Left lobe of liver (tissue), 2 donors: ENCODE measurements at regions not wholly inside any gene's neighbourhood (a gene's known extent, or its start where the extent isn't known, plus 50 kb on each side); places are given as distances from the start of the nearest gene placed in this dataset.
"Not testable (repeated sequence)": the region's sequence is repeated elsewhere in the genome, so short reads cannot be mapped to it uniquely, and the experiment has no call there.

Experiments
- ATAC-seq: fragments of 200-7000 bp; cut with Tn5 transposase; one replicate; pipeline ENCODE4 v1.9.1; 2020; ENCODE audit warnings: mild to moderate bottlenecking, moderate library complexity
- DNase-seq: peaks from one replicate; pipeline ENCODE4 v3.0.0-alpha.2; 2020; ENCODE audit warnings: low spot score
- donor health status: DM: no; HTN: no; CAD: no; lungs with moderate emphysema.
- donor health status: DM: no; HTN: yes; CAD: no.

DNA sequence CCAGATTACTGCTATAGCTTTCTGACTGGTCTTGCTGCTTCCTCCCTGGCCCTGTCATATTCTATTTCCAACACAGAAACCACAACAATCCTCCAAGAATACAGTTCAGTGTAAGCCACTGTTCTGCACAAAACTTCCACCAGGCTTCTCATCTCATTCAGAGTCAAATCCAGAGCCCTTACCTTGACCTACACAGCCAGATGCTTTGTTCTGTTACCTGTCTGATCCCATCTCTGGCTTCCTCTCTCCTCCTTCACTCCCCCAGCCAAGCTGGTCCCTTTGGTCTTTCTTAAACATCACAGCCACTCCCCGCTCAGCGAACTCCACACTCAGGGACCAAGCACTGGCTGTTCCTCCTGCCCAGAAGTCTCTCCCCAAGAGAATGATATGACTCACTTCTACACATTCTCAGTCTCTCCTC, 84.8 kb upstream of the BMP2K start:
- no peak for ATAC-seq
- no peak for DNase-seq

DNA sequence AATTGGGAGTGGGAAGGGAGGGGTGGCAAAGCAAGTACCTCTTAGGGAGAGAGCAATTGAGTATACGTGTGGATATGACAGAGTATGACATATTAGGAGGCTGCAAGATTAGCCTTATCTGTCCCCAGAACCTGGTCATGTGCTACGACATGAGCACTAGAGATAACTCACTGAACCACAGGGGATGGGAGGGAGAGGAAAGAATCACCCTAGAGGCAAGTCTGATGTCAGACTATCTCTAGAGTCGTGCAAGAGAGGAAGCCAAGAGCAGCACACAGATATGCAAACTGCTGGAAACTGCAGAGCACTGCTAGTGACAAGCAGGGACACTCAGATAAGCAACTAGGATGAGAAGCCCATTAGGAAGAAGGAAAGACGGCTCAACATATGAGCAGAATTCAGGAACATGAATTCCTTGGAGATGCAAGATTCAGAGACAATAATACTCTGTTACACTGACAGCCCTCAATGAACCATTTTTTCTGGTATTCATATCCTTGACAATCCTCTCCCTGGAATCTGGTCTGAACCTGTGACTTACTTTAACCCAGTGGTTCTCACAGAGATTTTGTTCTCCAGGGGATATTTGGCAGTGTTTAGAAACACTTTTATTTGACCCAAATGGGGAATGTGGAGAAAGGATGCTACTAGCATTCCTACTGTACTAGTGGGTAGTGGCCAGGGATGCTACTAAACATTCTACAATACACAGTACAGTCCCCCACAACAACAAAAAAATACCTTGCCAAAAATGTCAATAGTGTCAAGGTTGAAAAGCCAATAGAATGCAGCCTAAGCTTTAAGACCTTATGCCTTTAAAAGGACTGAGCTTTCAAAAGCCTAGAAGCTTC, 84.0 kb upstream of the BMP2K start:
- DNase-seq, result no peak
- peak; percentile 79 for ATAC-seq

DNA sequence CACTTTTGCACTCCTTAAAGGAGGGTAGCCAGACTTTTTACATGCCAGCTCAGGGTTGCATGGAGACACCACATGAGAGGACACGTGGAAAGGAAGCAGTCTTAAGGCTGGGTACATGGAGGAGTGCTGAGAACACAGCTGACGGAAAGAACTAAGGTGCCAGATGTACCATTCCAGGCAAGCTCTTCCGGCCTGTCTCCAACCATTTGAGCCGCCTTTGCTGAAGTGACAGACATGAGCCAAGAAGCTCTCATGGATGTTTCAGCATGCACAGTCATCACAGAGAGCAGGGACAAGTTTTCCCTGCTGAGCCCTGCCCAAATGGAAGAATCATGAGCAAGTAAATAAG, 83.4 kb upstream of the BMP2K start:
- DNase-seq (no peak), ATAC-seq (no peak)

DNA sequence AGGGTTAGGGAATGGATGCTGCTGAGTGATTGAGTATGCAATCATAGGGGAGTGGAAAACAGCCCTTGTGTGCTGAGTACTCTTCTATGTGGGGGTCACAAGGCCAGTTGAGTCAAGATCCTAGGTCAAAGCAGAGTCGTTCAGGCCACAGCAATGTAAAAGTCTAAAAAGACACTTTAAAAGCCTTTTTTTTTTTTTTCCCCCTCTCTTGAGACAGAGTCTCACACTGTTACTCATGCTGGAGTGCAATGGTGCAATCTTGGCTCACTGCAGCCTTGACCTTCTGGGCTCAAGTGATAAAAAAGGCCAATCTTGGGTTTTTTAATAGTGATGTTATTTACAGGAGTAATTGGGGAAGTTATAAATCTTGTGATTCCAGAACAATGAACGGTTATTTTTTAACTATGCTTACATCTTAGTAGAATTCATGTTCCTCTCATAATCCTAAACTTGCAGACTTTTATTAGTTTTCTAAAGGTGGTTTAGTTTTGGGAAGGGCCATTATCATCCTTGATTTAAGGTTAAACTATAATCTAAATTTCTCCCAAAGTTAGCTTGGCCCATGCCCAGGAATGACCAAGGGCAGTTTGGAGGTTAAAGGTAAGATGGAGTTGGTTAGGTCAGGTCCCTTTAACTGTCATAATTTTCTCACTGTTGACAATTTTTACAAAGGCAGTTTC, 82.2 kb upstream of the BMP2K start:
- ATAC-seq (no peak), DNase-seq (no peak)

DNA sequence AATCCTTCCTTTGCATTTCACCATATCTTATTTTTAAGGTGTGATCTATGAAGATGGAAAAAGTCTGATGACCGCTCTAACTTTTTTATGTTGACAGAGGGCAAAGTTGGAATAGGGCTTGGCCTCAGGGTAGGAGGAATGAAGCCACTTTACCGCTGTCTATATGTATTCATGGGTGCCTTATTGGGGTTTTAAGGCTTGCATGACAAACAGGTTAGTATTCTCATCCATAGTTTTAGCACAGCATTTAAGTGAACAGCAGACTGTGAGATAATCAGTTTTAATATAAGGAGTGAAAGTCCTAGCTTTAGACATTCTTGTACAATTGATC, 81.7 kb upstream of the BMP2K start:
- ATAC-seq (no peak), DNase-seq (no peak)

DNA sequence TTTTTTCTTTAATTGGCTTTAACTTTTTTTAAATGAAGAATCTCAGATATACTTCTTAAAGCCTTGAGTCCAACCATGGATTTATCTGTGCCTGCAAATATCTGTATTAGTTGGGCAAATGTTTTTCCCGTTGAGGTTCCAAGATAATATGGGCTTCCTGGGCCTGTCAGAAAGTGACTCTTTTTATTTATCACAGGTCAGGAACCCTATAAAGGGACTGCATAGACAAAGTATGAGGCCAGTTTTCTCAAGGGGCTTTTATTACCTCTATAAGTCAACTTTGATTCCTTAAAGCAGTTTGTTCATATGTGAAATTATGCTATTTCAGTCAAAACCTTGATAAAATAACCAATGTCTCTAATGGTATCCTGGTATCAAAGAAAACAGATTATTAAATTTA, 80.2 kb upstream of the BMP2K start:
- DNase-seq, result no peak
- no peak for ATAC-seq

DNA sequence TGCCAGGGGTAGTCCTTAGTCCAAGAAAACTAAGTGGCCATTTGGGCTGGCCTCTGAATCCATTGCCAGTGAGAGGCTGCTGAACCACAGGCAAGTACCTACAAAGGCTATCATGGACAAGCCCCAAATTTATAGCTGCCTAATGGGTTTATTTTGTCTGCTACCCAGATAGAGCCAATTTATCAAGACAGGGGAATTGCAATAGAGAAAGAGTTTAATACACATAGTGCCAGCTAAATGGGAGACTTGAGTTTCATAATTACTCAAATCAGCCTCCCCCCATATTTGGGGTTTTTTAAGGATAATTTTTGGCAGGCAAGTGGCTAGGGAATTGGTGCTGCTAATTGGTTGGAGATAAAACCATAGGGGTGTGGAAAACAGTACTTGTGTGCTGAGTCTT, 73.1 kb upstream of the BMP2K start:
- DNase-seq (no peak), ATAC-seq (no peak)

DNA sequence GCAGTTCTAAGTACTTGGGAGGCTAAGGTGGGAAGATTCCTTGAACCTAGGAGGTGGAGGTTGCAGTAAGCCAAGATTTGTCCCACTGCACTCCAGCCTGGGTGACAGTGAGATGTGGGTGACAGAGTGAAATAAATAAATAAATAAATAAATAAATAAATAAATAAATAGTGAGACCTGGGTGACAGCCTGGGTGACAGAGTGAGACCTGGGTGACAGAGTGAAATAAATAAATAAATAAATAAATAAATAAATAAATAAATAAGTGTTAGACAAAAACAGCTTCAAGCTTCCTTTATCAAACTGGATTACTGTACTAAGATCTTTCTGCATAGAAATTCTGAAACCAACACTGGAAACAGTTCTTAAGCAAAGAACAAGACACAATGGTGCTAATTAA, 71.8 kb upstream of the BMP2K start:
- ATAC-seq, result no peak
- DNase-seq, result no peak

DNA sequence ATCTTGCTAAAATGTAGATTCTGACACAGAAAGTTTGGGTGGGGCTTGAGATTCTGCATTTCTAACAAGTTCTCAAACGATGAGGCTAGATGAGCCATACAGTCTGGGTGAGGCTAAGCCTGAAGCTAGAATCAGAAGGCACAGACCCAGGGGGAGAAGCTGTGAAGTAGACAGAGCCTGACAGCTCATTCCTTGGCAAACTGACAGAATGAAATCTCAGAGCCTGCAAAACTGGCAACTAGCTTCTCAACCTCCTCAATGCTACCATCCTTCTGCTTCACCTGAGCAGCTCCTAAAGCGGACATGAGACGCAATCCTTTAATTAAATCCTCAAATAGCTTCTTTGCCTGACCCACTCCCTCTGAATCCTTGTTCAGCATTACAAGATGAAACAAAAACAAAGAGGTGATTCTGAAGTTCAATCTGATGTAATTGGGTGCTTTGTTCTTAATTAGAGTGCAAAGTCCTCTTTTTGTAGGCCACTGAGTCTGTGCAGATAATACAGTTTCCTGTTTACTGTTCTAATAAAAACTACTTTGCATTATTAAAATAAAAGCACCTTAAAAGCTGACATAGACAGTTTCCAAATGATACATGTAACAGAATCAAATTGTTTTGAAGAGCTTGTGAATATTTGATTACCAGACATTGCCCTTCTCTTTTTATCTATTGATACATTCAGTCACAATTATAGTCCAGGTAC, 71.0 kb upstream of the BMP2K start:
- no peak for ATAC-seq
- DNase-seq, result no peak

DNA sequence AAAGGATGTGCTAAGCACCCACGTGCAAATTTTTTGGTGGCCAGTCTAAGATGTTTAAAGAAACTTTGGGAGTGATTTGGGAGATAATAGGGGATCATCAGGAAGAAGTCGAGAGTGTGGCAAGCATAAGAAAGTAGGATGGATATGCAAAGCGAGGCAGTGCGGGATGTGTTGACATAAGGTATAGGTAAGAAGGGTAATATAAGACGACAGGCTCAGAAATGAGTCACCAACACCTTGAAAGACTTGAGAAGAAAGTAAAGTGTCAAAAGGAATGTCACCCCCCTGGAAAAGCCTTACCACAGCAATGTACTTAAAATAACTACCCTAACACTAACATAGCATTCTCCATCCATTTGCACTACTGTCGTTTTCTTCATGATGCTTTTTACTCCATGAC, 69.8 kb upstream of the BMP2K start:
- DNase-seq (no peak), ATAC-seq (no peak)

DNA sequence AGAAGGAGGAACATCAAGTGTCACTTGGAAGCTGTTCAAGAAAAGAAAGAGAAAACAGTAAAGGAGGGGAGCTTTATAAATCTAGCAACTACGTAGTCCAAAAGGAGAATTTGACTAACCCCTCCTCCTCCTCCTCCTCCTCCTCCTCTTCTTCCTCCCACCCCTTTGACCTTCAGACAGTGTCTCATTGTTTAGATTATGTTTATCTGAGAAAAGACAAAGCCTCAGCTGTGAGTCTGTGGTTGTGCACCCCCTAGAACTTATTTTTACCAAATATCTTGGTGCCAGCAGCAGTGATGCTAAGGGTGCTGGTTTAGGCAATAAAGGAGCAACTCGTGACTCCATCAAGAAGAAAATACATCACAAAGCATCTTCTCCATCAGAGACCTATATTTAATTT, 68.9 kb upstream of the BMP2K start:
- ATAC-seq, result no peak
- DNase-seq, result no peak

DNA sequence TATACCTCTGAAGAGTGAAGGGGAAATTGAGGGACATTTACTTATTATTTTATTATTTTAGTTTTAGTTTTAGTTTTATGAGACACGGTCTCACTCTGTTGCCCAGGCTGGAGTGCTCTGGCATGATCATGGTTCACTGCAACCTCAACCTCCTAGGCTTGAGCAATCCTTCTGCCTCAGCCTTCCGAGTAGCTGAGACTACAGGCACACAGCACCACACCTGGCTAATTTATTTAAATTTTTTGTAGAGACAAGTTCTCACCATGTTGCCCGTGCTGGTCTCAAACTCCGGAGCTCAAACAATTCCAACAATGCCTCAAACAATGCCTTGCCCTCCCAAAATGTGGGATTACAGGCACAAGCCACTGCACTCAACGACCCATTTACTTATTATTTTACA, 68.4 kb upstream of the BMP2K start:
- DNase-seq (no peak), ATAC-seq (no peak)

DNA sequence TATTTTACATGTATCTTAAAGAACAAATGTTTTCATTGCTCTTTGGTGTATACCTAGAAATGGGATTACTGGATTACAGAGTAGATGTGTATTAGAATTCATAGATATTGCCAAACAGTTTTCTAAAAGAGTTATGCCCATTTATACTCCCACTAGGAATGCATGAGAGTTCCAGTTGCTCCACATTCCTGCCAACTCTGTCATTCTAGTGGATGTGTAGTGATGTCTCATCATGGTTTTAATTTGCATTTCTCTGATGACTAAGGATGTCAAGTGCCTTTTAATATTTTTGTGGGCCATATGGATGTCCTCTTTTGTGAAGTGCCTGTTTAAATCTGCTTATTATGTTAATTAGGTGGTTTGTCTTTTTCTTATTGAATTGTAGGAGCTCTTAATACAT, 65.6 kb upstream of the BMP2K start:
- DNase-seq (no peak), ATAC-seq (no peak)

DNA sequence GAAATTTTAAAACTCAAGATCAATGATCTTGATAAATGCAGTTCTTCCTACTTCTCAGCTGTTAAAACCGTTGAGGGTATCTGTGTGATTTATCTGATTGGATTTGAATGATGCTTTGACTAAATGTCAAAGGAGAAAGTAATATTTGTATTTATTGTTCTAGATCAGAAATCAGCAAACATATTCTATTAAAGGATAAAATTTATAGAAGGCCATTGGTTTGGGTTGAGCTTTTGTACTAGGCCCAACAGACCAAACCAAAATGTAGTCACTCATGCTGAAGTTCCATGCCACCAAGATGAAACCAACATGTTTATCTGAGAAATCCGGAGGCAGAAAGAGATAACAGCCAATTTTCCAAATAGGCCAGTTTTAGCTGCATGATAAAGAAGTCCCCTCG, 64.5 kb upstream of the BMP2K start:
- DNase-seq, result no peak
- ATAC-seq, result no peak

DNA sequence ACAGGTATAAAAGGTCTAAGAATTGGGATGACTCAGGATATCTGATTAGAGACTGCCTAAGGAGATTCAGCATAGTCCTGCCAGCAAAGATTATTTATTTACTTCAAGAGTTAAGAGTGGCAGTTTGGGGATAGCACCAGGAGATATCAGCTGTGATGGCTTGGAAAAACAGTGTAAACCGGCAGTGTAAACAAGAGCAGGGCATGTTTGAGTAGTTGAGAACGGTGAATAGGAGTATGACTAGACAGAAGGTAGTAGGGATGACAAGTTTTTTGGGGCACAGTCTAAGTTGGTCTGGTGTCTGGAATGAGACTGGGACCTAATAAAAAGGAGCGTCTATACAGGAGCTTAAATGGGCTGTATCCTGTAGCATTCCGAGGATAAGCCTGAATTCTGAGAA, 61.6 kb upstream of the BMP2K start:
- not testable (repeated sequence) for ATAC-seq, DNase-seq

DNA sequence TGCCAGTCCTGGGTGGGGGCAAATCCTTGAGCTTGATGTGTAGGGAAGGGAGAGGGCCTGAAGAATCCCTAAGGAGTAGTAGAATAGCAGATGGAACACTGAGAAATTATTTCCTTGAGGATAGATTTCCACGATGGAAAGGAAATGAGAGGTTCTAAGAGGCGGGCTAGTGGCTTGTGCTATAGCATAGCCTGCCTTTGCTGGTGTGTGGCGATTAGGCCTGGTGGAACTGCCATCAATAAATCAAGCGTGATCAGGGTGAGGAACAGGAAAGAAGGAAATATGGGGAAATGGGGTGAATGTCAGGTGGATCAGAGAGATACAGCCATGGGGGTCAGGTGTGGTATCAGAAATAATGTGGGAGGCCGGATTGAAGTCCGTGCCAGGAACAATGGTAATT, 60.8 kb upstream of the BMP2K start:
- not testable (repeated sequence) for ATAC-seq, DNase-seq

DNA sequence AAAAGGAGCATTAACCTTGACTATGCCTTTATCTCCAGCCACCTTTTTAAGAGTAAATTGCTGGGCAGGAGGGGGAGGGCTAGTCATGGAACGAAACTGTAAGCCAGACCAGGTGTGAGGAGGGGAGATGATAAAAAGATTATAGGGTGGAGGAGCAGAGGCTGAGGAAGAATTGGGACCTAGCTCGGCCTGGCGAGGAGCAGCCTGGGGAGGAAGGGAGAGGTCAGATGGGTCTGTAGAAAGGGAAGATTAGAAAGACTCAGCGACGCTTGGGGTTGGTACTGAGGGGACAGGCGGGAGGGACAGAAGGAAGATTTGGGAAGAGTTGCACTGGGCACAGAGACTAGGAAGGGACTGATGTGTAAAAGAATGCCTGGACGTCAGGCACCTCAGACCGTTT, 58.4 kb upstream of the BMP2K start:
- DNase-seq, ATAC-seq: not testable (repeated sequence)

DNA sequence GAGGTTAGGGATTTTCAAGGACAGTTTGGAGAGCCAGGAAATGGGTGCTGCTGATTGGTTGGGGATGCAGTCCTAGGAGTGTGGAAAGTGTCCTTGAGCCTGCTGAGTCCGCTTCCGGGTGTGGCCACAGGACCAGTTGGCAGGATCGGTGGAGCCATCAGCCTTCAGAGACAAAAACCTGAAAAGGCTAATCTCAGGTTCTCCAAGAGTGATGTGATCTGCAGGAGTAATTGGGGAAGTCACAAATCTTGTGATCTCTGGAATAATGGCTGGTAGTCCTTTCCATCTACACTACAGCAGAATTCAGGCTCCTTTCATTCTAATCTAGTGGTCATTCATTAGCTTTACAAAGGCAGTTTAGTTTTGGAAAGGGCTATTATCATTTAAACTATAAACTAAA, 55.9 kb upstream of the BMP2K start:
- ATAC-seq (no peak), DNase-seq (no peak)

DNA sequence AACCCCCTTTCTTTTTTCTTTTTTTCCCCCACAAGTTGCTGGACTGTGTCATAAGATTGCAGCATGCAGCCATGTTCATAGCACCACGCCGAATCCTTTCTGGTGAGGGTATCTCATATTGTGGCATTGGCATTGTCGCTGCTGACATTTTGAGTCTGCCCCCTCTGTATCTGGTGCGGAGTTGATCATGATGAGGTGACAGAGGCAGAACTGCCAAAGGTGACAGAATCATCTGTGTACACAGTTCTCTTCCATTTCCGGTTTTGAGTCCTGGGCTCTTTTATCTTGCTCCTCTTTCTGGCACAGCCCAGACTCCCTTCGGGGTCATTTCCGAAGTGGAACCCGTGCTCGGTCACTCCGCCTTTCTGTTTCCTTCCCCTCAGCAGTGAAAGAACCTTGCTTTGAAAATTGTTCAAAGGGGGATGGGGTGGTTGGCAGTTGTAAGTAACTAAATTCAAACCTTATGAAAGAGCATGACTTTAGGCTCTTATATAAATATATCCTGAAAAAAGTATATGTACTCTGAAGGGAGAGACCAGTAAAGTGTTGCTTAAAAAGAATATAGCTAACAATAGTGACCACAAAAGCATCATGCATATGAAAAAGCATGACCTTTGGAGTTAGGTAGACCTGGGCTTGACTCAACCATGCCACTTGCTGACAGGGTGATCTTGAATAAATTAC, 55.0 kb upstream of the BMP2K start:
- DNase-seq, result peak; percentile 48
- peak; percentile 67 for ATAC-seq

DNA sequence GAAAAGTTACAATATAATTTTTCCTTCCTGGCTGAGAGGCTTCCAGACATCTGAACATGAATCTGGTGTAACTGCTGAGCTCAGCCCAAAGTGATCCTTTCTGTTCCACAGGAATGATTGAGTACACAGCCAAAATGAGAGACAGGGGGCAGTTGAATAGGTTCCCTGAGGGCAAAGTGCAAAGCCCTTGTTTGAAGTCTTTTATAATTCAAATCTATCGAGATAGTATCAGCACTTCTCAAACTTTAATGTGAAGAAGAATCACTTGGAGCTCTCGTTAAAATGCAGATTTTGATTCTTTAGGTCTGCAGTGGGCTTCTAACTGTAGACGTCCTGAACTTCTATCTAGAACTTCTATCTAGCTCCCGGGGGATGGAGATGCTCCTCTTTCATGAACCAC, 54.4 kb upstream of the BMP2K start:
- ATAC-seq, result peak; percentile 79
- no peak for DNase-seq

DNA sequence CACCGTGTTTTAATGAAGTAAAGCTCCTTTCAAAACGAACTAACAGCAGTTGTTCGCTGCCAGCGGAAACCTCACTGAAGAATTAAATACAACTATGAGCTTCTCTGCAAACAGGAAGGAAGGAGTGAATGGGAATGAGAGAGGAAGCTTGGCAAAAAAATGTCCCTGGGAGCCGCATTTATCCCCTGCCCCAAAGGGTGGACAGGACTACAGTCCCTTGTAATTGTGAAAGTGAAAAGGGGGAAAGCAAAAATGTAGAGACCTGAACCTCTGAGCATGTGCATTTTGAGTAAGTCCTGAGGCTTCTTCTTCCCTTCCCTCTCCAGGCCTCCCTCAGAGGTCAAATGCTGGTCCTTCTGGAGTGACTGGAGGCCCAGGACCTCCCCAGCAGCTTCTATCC, 53.8 kb upstream of the BMP2K start:
- ATAC-seq (no peak), DNase-seq (no peak)

DNA sequence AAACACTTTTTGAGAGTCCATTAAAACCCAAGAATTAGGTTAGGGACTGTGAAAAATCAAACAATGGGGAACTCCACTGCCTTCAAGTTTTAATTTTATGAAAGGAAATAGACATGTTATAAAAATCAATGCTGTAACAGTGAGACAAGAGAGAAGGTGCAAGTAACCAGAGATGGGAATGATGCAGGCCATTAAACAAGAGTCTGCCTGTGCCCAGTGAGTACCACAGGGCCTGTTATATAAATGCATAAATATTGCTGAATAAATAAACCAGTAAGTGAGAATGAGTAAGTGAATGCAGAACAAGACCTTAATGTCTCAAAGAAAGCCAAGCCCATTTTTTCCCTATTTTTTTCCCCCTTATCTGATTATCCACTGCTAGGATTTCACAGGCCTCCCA, 53.3 kb upstream of the BMP2K start:
- DNase-seq, result no peak
- no peak for ATAC-seq
